A673 (cell line): ENCODE measurements at regions not wholly inside any gene's neighbourhood (a gene's known extent, or its start where the extent isn't known, plus 50 kb on each side); places are given as distances from the start of the nearest gene placed in this dataset.

ENCODE experiments used
- EZH2 ChIP-seq: fragments of 200-600 bp; sonication (generic); IDR thresholded peaks from 2 replicates; pipeline ENCODE4 v1.6.1; 2017; ENCODE audit warnings: borderline replicate concordance, low read depth, mild to moderate bottlenecking, mixed read lengths, antibody characterized with exemption, low read length; ENCODE audit not compliant: poor library complexity, severe bottlenecking
- TF ChIP-seq, protein P1 (sequence below): fragments of 300-800, 200-600 bp; sonication (generic); conservative IDR thresholded peaks from 2 replicates; pipeline ENCODE4 v1.5.1; 2017; ENCODE audit warnings: low read depth, mild to moderate bottlenecking, antibody characterized with exemption, low read length, moderate library complexity, mixed read lengths

DNA sequence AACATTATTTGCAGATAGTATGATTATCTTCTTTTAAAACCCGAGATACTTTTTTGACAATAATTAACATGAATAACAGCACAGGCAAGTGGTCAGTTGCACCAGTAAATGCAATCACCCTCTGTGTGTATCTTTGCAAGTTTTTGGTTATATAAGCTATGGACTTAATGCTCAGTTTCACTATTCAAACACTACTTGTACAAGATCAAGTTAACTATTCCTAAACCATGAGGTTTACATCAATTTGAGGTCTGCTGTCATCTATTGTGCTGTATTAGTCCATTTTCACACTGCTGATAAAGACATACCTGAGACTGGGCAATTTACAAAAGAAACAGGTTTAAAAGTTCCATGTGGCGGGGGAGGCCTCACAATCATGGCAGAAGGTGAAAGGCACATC, 323.2 kb downstream of the NR4A2 start:
- TF ChIP-seq, protein P1, sequence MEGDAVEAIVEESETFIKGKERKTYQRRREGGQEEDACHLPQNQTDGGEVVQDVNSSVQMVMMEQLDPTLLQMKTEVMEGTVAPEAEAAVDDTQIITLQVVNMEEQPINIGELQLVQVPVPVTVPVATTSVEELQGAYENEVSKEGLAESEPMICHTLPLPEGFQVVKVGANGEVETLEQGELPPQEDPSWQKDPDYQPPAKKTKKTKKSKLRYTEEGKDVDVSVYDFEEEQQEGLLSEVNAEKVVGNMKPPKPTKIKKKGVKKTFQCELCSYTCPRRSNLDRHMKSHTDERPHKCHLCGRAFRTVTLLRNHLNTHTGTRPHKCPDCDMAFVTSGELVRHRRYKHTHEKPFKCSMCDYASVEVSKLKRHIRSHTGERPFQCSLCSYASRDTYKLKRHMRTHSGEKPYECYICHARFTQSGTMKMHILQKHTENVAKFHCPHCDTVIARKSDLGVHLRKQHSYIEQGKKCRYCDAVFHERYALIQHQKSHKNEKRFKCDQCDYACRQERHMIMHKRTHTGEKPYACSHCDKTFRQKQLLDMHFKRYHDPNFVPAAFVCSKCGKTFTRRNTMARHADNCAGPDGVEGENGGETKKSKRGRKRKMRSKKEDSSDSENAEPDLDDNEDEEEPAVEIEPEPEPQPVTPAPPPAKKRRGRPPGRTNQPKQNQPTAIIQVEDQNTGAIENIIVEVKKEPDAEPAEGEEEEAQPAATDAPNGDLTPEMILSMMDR: no peak
- TF ChIP-seq EZH2: no peak
